HG02943 (cell line): ENCODE measurements at regions not wholly inside any gene's neighbourhood (a gene's known extent, or its start where the extent isn't known, plus 50 kb on each side); places are given as distances from the start of the nearest gene placed in this dataset.

ENCODE experiments used
- ATAC-seq: cut with Tn5 transposase; IDR thresholded peaks from one replicate; pipeline ENCODE4 v1.9.1; 2021; ENCODE audit warnings: mild to moderate bottlenecking, low read depth, moderate library complexity; ENCODE audit not compliant: unreplicated experiment

GRCh38 chr9:6703898-6704639 lies 53.7 kb upstream of the KDM4C start:
- ATAC-seq, result peak; percentile 89

DNA sequence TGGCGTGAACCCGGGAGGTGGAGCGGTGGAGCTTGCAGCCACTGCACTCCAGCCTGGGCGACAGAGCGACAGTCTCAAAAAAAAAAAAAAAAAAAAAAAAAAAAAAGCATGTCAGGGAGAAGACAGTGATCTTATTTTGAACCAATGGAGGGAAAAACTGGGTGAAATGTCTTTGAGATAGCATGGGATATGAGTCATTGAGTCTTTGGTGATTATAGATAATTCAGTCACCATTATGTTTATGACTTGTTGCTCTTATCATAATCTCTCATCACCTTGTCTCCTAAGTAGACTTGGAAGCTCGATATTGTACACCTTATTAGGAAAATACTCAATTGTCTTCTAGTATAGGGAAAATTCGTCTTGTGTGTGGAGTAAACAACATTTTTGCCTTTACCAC lies 55.1 kb upstream of the KDM4C start:
- no peak for ATAC-seq

DNA sequence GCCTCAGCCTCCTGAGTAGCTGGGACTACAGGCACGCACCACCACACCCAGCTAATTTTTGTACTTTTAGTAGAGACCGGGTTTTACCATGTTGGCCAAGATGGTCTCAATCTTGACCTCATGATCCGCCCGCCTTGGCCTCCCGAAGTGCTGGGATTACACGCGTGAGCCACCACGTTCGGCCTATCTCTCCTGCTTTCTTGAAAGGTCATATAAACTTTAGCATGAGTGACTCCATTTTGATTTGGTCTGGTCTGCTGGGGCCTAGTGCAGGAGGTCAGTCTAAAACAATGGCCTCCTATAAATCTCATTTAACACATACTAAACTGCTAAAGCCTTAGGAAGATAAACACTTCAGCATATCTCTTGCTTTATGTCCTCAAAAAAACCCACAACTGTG lies 50.6 kb upstream of the GLDC start:
- no peak for ATAC-seq

- ATAC-seq, result no peak
Observed at GRCh38 chr9:6695121-6695814, 49.7 kb upstream of the GLDC start.
